ENCODE measurements at regions not wholly inside any gene's neighbourhood (a gene's known extent, or its start where the extent isn't known, plus 50 kb on each side); places are given as distances from the start of the nearest gene placed in this dataset.

- TF ChIP-seq ZNF274 (IDR thresholded peaks at IDR 0.05; ENCODE audit: low read depth, low read length), result no peak
- no peak for TF ChIP-seq YY1 (IDR thresholded peaks at IDR 0.05; ENCODE audit: insufficient read depth, insufficient read length)
- TF ChIP-seq SUZ12 (IDR thresholded peaks at IDR 0.05; ENCODE audit: extremely low read depth, insufficient read depth, insufficient read length), result no peak
Measured at GRCh38 chr6:40282986-40283385, 304.2 kb downstream of the LRFN2 start.

All from NT2/D1 (cell line).